Umbilical cord (tissue), 1 donor: ENCODE measurements at regions not wholly inside any gene's neighbourhood (a gene's known extent, or its start where the extent isn't known, plus 50 kb on each side); places are given as distances from the start of the nearest gene placed in this dataset.
"Not testable (repeated sequence)": the region's sequence is repeated elsewhere in the genome, so short reads cannot be mapped to it uniquely, and the experiment has no call there.

Experiments used
- DNase-seq: peaks from one replicate; pipeline ENCODE4 v3.0.0-alpha.2; 2015; ENCODE audit warnings: low spot score

DNA sequence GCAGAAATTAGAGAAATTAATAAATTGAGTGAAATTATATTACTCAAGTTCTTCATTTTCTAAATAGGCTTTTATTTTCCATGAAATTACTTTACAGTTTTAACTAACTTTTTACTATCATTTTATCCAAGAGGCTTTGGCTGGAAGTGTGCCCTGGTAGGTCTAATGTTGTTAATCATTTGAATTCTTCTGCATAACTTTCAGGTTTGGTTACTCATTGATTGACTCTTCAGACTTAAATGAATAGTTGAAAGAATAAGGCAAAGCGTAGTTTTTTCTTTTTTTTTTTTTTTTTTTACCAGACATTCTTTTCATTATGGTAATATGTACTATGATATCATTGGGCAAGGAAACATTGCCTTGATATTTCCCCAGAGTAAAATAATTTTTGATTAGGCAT, 228.4 kb upstream of the MMADHC start:
- DNase-seq, result no peak

GRCh38 chr2:149814901-149815300, 227.3 kb upstream of the MMADHC start:
- DNase-seq, result no peak

DNA sequence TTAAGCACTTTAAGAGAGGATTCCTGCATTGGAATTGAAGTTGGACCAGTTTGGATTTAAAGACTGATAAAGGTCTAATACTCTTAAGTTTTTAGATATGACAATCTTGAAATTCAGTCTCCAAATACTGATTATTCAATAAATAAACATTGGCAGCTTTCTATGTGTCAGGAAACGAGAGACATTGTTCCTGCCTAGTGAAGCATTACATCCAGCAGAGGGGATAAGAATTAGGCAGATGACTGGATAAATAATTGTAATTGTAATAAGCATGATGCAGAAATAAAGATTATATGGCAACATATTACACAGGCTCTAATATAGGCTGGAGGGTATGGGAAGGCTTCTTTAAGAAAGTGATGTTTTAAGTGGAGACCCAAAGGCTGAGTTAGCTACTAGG, 226.5 kb upstream of the MMADHC start:
- DNase-seq, result no peak

- DNase-seq, result peak; percentile 22
These were observed 221.0 kb upstream of the MMADHC start for GRCh38 chr2:149808556-149808955.

DNA sequence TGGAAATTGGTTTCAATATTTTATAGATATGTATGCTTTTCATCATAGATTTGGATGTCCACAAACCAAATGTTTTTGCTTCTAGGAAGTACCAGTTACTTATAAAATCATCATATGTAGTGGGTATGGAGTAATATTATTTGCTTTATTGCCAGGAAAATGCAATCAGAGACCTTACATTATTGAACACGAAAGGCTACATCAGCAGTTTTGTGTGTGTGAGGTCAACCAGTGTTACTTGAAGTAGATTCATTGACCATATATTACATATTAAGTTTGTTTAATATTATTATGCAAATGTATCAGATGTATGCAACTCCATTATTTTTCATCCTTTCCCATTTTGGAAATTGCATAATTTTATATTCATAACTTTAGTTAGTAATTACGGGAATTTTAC, 219.1 kb upstream of the MMADHC start:
- no peak for DNase-seq

- peak; percentile 13 for DNase-seq
These were observed 213.3 kb upstream of the MMADHC start for GRCh38 chr2:149800624-149801542.

DNA sequence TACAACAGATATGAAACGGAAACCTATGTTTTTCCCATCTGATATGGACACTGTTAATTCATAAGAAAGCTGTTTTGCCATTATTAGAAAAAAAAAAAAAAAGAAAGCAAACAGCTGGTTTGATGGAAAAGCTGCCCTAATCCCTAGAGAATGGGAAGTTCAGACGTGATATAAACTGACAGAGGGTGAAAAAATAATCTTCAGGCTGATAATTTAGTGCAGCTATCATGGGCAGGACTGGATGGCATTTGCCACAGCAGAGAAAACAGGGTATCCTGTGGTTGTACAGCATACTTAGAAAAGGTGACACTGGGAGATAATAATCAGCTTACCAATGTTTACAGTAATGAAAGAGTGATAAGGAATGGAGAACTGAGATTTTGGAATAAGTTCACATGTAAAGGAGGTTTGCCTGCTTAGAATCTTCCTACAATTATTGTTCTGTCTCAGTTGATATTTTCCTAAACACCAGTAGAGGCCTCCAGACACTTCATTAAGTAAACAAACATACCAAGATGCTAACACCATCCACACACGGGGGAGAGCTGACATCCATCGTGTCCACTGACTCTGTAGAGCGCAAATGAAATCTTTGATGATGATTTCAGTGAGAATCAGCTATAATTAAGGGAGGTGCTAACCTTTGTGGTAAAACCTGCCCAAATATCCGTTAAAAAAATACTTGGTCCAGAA, 211.6 kb upstream of the MMADHC start:
- DNase-seq, result peak; percentile 42

- no peak for DNase-seq
These were observed 209.5 kb upstream of the MMADHC start for GRCh38 chr2:149797030-149797429.

DNA sequence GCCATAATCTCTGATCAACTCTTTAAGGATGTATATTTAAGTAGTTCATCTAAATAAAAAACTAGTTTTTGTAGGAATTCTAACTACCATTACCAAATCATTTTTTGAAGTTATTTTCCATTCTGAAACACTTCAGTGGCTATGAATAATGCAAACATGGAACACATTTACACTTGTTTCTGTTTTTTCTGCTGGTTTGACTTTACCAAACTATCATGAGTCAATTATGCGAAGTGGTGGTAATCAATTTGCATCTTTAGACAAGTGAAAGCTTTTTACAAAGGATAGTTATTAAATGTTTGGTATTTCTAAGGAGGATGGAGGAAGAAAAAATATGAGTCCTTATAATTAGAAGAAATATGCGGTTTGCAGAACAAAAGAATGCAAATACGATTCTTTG, 202.0 kb upstream of the MMADHC start:
- no peak for DNase-seq

DNA sequence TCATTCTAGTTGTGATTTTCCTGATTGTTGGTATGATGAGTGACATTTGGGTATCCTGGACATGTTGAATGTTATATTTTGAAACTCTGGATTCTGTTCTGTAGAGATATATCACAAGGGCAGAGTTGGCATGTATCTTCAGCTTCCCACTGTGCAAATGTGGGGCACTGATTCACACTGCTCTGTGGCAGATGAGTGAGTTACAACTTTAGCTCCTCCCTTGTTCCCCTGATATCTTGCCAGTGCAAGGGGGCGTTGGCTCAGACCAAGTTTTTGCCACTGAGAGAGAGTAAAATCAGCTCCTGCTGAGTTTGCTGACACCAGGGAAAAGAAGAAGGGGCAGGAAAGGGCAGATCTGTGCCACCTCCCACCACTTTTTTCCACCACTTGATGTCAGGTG, 199.6 kb upstream of the MMADHC start:
- DNase-seq, result no peak

GRCh38 chr2:149783284-149783683, 195.7 kb upstream of the MMADHC start:
- no peak for DNase-seq

DNA sequence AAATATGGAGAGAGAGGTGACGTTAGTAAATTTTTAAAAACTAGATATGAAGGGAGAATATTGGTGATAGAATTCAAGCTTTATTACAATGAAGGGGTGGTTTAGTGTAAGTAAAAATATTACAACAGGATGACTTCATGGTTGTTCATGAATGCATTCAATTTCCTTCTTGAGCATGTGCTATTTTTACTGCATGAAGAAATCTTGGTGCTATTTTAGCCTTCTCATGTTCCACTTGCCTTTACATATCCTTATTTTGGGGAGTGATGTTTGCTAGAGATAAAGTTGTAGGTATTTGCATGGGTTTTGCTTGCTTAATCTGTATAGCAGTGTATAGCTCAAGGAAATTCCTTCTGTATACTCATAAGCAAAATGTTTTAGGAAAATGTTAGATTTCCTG, 195.0 kb upstream of the MMADHC start:
- no peak for DNase-seq

GRCh38 chr2:149781263-149781808, 193.8 kb upstream of the MMADHC start:
- DNase-seq, result no peak

DNA sequence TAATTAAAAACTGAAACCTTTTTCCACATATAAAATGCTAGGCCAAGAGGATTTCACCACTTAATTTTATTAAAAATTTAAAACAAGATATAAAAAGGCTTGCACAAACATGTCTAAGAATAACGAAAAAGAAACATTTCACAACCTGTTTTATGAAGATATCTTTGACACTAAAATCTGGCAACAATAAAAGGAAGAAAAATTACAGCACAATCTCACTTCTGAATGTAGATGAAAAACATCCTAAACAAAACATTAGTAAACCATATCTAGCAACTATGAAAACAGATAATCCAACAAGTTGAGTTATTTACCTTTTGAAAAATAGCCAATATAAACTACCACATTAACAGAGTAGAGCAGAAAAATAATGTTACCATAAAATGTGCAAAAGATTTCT, 185.4 kb upstream of the MMADHC start:
- DNase-seq, result no peak

DNA sequence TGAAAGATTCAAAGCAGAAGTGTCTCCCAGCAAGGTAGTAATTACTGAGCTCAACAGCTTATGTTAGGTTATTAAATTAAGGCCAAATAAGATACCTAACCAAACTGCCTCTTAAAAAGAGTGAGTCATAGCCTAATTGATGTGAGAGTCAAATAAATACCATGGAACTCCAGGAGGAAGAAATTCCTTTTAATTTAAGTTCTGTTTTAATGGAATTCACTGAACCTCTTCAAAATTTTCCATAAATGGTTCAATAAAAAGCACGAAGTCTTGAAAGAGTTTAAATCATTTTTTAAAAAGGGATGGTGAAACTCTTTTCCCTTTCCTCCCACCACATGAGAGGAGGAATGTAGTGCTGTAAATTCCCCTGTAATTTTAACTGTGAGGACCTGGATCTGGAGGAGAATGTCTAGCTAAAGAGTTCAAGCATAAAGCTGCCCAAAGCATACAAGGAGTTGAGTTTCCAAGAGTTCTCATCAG, 180.8 kb upstream of the MMADHC start:
- peak; percentile 30 for DNase-seq

- DNase-seq, result peak; percentile 52
These were observed 180.0 kb upstream of the MMADHC start for GRCh38 chr2:149767516-149767974.

GRCh38 chr2:149766339-149766738, 178.8 kb upstream of the MMADHC start:
- DNase-seq, result no peak

DNA sequence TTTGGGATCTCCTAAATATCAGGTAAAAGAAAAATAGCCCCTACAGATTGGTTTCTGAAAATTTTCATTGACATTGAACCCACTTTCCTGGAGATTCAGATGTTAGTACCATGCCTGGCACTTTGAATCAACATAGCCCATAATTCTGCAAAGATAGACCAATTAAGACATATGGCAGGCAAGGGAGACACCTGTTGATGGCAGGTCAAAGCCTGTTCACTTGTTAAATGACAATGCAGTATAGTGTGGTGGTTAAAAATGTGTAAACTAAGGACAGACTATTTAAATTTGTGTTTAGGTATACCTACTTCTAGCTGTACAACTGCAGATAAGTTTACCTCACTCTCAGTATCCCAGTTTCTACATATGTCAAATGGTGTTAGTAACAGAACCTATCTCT, 178.1 kb upstream of the MMADHC start:
- no peak for DNase-seq

GRCh38 chr2:149765003-149765402, 177.4 kb upstream of the MMADHC start:
- no peak for DNase-seq

DNA sequence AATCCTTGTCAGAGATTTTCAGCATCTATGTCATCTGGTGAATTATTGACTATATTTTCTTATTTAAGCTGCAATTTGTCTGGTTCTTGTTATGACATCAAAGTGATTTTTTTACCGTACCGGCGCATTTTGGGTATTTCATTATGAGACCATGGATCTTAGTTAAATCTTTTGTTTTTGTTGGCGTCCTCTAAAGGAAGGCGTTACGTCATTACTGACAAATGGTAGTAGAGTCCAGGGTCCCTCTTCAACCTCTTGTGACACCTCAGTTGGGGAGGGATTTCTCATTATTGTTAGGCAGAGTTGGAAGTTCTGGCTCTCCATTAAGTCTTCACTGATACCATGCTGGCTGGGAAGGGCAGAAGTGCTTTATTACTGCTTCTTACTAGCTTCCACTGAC, 175.8 kb upstream of the MMADHC start:
- DNase-seq, result no peak

- no peak for DNase-seq
These were observed 174.0 kb upstream of the MMADHC start for GRCh38 chr2:149761611-149762010.

DNA sequence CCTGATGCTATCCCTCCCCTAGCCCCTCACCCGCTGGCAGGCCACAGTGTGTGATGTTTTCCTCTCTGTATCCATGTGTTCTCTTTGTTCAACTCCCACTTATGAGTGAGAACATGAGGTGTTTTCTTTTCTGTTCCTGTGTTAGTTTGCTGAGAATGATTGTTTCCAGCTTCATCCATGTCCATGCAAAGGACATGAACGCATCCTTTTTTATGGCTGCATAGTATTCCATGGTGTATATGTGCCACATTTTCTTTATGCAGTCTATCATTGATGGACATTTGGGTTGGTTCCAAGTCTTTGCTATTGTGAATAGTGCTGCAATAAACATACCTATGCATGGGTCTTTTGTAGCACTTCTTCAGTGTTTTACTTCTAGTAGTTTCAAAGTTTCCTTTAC, 171.8 kb upstream of the MMADHC start:
- not testable (repeated sequence) for DNase-seq
